Mucosa of stomach (tissue), 1 donor: ENCODE measurements at regions not wholly inside any gene's neighbourhood (a gene's known extent, or its start where the extent isn't known, plus 50 kb on each side); places are given as distances from the start of the nearest gene placed in this dataset.
"Not testable (repeated sequence)": the region's sequence is repeated elsewhere in the genome, so short reads cannot be mapped to it uniquely, and the experiment has no call there.

Source experiments
- H3K27me3 ChIP-seq: one replicate; pipeline ENCODE4 v1.7.0; 2013; ENCODE audit warnings: mild to moderate bottlenecking, low read length; ENCODE audit not compliant: control insufficient read depth, insufficient read depth
- H3K36me3 ChIP-seq: one replicate; pipeline ENCODE4 v1.7.0; 2013; ENCODE audit warnings: low read length; ENCODE audit not compliant: control insufficient read depth, insufficient read depth
- H3K4me1 ChIP-seq: one replicate; pipeline ENCODE4 v1.7.0; 2013; ENCODE audit warnings: mild to moderate bottlenecking, low read length; ENCODE audit not compliant: control insufficient read depth, insufficient read depth
- H3K4me3 ChIP-seq: one replicate; pipeline ENCODE4 v1.7.0; 2013; ENCODE audit warnings: low read length
- H3K9ac ChIP-seq: one replicate; pipeline ENCODE4 v1.7.0; 2013; ENCODE audit warnings: mild to moderate bottlenecking, low read length, moderate library complexity
- H3K9me3 ChIP-seq: one replicate; pipeline ENCODE4 v1.7.0; 2013; ENCODE audit warnings: mild to moderate bottlenecking, low read length, moderate library complexity; ENCODE audit not compliant: control insufficient read depth
- donor health status: Pancreatic carcinoma.

DNA sequence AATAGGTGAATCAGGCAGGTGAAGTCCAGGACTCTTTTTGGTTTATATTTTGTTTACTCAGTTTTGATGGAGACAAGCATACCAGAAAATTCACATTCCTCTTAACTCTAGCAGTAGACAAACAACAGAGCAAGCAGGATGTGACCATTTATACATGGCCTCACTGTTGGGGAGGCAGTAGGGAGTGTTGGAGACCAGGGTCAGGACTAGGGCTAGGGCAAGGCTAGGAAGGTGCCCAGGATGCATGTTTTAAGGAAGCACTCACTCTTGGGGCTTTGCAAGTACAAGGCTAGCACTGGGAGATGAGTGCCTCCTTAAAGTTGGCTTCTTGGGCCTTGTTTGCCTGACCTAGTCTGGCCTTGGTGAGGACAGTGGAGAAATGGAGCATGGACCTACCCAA, 84.5 kb upstream of the PLGLB2 start:
- not testable (repeated sequence) for H3K4me3 ChIP-seq, H3K9ac ChIP-seq, H3K9me3 ChIP-seq, H3K27me3 ChIP-seq, H3K4me1 ChIP-seq, H3K36me3 ChIP-seq

DNA sequence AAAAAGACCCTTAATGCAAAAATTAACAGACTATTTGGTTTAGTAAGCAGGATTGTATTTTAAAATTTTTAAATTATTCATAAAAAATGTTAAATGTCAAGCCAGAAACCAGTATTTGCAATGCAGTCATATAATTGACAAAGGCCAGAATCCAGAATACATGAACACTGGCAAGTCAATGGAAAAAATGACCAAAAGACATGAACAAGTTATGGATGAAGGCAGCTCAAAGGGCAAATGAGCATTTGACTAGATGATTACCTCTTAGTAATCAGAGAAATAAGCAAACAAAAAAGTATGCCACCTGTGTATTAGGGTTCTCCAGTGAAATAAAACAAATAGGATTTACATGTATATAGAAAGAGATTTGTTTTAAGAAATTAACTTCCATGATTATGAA, 80.9 kb upstream of the PLGLB2 start:
- not testable (repeated sequence) for H3K36me3 ChIP-seq, H3K9me3 ChIP-seq, H3K4me3 ChIP-seq, H3K9ac ChIP-seq, H3K4me1 ChIP-seq, H3K27me3 ChIP-seq

DNA sequence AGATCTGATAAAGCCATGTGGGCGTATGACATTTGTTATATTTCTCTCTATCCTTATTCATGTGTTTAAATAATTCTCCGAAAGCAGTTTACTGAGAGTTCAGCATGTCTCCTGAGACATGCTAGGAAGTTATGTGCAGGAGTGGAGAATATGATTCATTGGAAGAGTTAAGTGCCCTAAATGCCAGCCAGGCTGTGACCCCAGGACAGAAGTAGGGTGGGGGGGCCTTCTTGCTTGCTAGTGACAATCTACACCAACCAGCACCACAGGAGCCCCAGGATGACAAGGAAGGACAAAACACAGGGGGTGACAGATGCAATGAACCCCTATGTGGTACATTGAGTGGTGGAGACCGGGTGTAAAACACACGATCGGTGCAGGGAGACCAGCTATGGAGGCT, 79.5 kb upstream of the PLGLB2 start:
- H3K27me3 ChIP-seq, H3K9me3 ChIP-seq, H3K36me3 ChIP-seq, H3K4me1 ChIP-seq, H3K4me3 ChIP-seq, H3K9ac ChIP-seq: not testable (repeated sequence)

DNA sequence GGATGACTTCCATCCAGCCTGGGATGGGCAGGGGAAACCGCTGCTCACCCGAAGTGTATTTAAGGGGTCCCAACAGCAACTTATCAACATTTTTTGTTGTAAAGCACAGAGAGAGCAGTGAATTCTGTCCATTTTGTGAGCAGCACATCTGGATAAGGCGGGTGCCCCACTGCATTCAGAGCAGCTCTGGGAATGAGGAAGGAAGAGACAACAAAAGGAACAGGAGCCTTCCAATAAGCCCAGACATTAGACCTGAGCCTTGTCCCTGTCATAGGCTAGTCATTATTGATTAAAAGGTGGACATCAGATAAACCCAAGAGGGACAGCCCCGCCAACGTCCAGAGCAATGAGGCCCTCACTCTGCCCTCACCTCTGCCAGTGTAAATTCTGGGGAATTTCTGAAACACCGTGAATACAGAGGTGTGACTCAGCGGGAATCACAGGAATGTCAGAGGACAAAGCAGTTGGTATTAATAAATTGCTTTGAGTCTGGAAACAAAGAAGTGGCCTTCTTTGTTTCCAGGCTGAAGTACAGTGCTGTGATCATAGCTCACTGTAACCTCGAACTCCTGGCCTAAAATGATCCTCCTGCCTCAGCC, 78.2 kb upstream of the PLGLB2 start:
- H3K4me3 ChIP-seq, H3K27me3 ChIP-seq, H3K36me3 ChIP-seq, H3K9ac ChIP-seq, H3K9me3 ChIP-seq, H3K4me1 ChIP-seq: not testable (repeated sequence)

DNA sequence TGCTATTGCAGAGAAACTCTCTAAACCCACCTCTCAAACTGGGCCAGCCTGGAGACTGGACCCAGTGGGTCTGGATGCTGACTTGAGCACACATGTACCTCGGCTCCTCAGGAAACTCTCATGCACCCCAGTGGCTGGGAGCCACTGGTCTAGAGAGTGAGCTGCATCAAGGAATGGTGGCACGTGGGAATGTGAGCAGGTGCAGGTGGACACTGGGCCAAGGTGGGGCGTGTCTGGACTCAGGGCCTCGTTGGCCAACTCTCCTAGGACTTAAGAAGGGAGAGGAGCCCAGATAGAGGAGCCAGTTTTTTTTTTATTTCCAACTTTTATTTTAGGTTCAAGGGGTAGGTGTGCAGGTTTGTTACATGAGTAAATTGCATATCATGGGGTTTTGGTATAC, 75.5 kb upstream of the PLGLB2 start:
- H3K27me3 ChIP-seq, H3K9ac ChIP-seq, H3K4me3 ChIP-seq, H3K9me3 ChIP-seq, H3K4me1 ChIP-seq, H3K36me3 ChIP-seq: not testable (repeated sequence)

DNA sequence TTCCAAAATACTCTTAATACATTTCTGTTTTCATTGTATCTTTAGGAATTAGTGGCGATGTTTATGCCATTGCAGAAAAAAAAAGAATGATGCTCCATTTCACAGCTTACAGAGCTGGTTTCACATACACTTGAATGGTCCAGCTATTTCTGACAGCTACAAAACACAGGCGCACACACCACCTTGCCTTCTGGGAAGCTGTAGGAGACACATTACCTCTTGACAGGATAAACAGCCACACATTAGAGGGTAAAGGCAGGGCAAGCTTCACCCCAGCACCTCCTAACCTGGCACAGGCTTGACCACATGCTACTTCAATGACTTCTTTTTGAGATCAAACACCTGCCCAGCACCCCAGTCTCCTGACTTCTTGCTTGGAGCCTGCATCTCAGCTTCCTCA, 73.2 kb upstream of the PLGLB2 start:
- H3K9ac ChIP-seq, H3K36me3 ChIP-seq, H3K4me1 ChIP-seq, H3K27me3 ChIP-seq, H3K9me3 ChIP-seq, H3K4me3 ChIP-seq: not testable (repeated sequence)

DNA sequence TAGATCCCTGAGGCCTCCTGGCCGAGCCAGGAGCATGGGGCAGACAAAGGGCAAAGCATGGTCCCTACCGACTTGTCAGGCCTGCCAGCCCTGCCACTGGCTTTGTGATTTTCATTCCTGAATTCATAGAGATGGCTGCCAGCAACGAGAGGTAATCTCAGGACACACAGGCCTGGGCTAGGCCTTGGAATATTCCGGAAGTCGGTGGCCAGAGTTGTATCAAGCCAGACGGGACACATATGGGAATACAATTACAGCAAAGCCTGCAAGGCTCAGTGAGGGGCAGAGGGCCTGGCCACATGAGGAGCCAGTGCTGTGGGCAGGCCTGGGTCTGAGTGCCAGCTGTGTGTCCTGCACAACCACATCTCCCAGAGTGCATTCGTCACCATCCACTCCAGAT, 72.4 kb upstream of the PLGLB2 start:
- not testable (repeated sequence) for H3K4me3 ChIP-seq, H3K36me3 ChIP-seq, H3K9ac ChIP-seq

DNA sequence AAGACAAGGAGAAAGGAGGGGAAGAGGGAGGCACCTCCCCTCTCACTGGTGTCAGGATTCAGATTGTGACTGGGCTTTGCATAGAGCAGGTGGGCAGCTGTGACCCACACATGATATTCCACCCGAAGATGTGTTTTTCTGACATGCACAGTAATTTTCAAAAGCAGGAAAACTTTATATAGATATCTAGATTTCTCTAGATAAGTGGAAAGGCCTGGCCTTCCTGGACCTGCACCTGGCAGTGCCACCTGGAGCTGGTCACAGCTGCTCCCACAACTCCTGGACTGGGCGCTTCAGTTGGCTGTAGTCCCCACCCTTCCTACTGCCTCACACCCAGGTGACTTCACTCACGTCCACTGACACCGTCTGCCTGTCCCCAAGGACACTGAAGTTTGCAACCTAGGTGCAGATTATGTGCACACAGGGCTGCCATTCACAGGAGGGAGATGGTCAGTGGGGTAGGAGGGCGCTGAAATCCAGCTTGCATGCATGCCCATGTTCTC, 70.4 kb upstream of the PLGLB2 start:
- not testable (repeated sequence) for H3K4me1 ChIP-seq, H3K9me3 ChIP-seq, H3K4me3 ChIP-seq, H3K36me3 ChIP-seq, H3K27me3 ChIP-seq, H3K9ac ChIP-seq

More for the DNA sequence above, 72.4 kb upstream of the PLGLB2 start:
- H3K9me3 ChIP-seq, H3K4me1 ChIP-seq, H3K27me3 ChIP-seq: not testable (repeated sequence)

DNA sequence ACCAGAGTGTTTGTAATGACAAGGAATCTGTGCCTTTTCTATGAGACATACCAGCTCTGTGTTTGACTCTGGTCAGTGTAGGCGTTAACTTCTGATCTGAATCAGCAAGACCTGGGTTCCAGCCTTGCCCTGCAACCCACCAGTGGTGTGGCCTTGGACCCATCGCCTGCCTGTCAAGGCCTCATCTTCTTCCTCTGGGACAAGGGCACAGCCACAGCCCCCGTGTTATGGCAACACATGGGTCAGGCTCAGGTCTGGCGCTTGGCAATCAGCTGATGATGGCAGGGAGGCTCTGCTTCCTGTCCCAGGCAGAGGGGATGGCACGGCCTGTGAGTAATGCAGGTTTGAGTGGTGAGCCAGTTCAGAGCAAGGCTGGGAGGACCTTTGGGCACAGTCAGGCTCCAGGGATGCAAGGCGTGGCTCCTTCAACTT, 69.1 kb upstream of the PLGLB2 start:
- not testable (repeated sequence) for H3K4me3 ChIP-seq, H3K9ac ChIP-seq, H3K9me3 ChIP-seq, H3K36me3 ChIP-seq, H3K27me3 ChIP-seq, H3K4me1 ChIP-seq

DNA sequence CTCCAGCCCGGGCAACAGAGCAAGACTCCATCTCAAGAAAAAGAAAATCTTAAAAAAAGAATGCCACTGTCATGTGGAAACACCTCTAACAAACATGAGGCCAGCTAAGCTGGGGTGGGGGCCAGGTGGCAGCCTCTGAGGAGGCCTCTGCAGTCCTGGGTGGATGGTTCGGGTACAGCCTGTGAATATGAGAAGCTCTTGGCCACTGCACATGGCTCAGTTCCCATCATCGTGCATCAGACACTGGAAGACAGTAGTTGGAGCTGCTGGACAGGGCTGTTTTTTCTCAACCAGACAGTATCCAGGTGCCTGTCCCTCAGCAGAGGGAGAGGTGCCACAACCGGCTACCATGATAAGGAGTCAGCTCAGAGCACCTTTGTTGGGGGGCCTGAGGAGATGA, 67.9 kb upstream of the PLGLB2 start:
- H3K4me1 ChIP-seq, H3K9me3 ChIP-seq: not testable (repeated sequence)

DNA sequence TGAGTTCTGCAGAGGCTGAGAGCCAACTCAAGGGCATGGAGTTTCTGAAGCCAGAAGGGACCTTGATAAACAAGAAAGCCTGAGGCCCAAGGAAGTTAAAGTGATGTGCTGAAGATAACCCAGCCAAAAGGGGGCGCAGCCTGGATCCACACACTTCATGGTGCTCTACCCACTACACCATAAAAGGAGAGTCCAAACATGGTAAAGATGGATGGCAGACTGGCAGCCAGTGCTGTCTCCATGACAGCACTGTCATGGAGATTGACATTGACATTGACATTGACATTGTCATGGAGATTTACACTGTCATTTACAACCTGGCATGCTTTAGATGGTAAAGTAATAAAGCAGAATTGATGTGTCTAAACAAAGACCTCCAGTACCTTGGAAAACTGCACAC, 67.2 kb upstream of the PLGLB2 start:
- H3K9me3 ChIP-seq, H3K4me1 ChIP-seq, H3K4me3 ChIP-seq, H3K27me3 ChIP-seq, H3K36me3 ChIP-seq, H3K9ac ChIP-seq: not testable (repeated sequence)

More for the DNA sequence above, 67.9 kb upstream of the PLGLB2 start:
- not testable (repeated sequence) for H3K36me3 ChIP-seq, H3K4me3 ChIP-seq, H3K9ac ChIP-seq, H3K27me3 ChIP-seq

DNA sequence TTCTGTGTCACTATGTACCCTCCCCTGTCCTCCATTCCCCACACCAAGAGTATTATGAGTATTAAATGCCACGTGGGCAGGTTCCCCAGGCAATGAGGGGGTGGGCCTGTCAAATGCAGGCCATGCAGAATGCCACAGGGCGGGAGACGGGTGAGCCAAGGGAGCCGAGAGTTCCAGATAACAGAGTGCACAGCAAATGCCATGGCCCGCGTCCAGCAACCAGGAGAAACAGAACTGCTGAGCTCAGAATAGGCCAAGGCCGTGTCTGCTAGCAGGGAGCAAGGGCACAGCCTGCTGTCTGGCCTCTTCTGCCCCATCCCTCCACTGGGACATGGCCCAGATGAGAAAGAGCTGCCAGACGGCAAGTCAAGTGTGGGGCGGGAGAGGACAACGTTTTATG, 64.4 kb upstream of the PLGLB2 start:
- not testable (repeated sequence) for H3K9me3 ChIP-seq, H3K4me3 ChIP-seq, H3K4me1 ChIP-seq, H3K9ac ChIP-seq, H3K36me3 ChIP-seq, H3K27me3 ChIP-seq

DNA sequence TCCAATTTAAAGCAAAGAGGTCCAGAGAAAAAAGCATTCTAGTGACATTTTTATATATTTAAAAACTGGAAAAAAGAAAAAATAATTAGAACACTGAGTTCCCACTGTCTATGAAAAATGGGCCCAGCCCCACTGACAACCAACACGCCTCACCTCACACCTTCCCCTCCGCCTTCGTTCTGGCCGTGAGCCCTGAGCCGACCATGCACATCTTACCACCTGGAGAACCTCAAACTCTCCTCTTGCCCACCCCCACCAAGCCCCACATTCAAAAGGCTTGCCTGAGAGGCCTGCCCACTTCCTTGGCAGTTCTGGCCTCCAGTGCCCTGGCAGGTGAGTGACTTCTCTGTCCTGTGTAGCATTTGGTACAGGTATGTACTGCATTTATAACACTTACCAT, 63.9 kb upstream of the PLGLB2 start:
- H3K36me3 ChIP-seq, H3K9me3 ChIP-seq, H3K9ac ChIP-seq, H3K4me1 ChIP-seq, H3K27me3 ChIP-seq, H3K4me3 ChIP-seq: not testable (repeated sequence)
